Mesendoderm (in vitro differentiated cells): ENCODE measurements at regions not wholly inside any gene's neighbourhood (a gene's known extent, or its start where the extent isn't known, plus 50 kb on each side); places are given as distances from the start of the nearest gene placed in this dataset.
"Not testable (repeated sequence)": the region's sequence is repeated elsewhere in the genome, so short reads cannot be mapped to it uniquely, and the experiment has no call there.

Experiments used
- DNase-seq: peaks from one replicate; pipeline ENCODE4 v3.0.0; 2013
- H2AK5ac ChIP-seq: 2 replicates; pipeline ENCODE4 v1.6.1; 2013; ENCODE audit warnings: low read length, inconsistent platforms
- H2BK120ac ChIP-seq: 2 replicates; pipeline ENCODE4 v1.6.1; 2013; ENCODE audit warnings: low read depth, mild to moderate bottlenecking, low read length, moderate library complexity, mixed read lengths
- H2BK15ac ChIP-seq: replicated peaks from 2 replicates; pipeline ENCODE4 v1.6.1; 2013; ENCODE audit warnings: low read depth, mild to moderate bottlenecking, moderate library complexity
- H2BK5ac ChIP-seq: 2 replicates; pipeline ENCODE4 v1.6.1; 2013; ENCODE audit warnings: low read length, inconsistent platforms
- H3K18ac ChIP-seq: 2 replicates; pipeline ENCODE4 v1.6.1; 2013; ENCODE audit warnings: mild to moderate bottlenecking, low read length, mixed read lengths
- H3K23ac ChIP-seq: one replicate; pipeline ENCODE4 v1.6.1; 2013; ENCODE audit warnings: low read length
- H3K27ac ChIP-seq: 2 replicates; pipeline ENCODE4 v1.5.1; 2013; ENCODE audit warnings: low read depth, mild to moderate bottlenecking, inconsistent platforms, low read length, moderate library complexity
- H3K27me3 ChIP-seq: 2 replicates; pipeline ENCODE4 v1.6.1; 2013; ENCODE audit warnings: low read length, control low read depth, mild to moderate bottlenecking, inconsistent platforms; ENCODE audit not compliant: insufficient read depth, poor library complexity
- H3K36me3 ChIP-seq: 2 replicates; pipeline ENCODE4 v1.6.1; 2013; ENCODE audit warnings: low read length, inconsistent platforms; ENCODE audit not compliant: control insufficient read depth, insufficient read depth
- H3K4ac ChIP-seq: one replicate; pipeline ENCODE4 v1.6.1; 2013; ENCODE audit warnings: low read depth, mild to moderate bottlenecking, low read length, moderate library complexity
- H3K4me1 ChIP-seq: 2 replicates; pipeline ENCODE4 v1.6.1; 2013; ENCODE audit warnings: low read depth, low read length, inconsistent platforms; ENCODE audit not compliant: control insufficient read depth
- H3K4me2 ChIP-seq: 2 replicates; pipeline ENCODE4 v1.6.1; 2013; ENCODE audit warnings: low read length
- H3K4me3 ChIP-seq: 2 replicates; pipeline ENCODE4 v1.5.1; 2013; ENCODE audit warnings: mild to moderate bottlenecking, low read length
- H3K56ac ChIP-seq: one replicate; pipeline ENCODE4 v1.6.1; 2013; ENCODE audit warnings: low read length
- H3K79me1 ChIP-seq: 2 replicates; pipeline ENCODE4 v1.6.1; 2013; ENCODE audit warnings: low read length, inconsistent platforms
- H3K79me2 ChIP-seq: 2 replicates; pipeline ENCODE4 v1.6.1; 2013; ENCODE audit warnings: mild to moderate bottlenecking, low read length; ENCODE audit not compliant: control insufficient read depth, insufficient read depth
- H3K9ac ChIP-seq: 2 replicates; pipeline ENCODE4 v1.6.1; 2013; ENCODE audit warnings: low read length, inconsistent platforms
- H4K5ac ChIP-seq: one replicate; pipeline ENCODE4 v1.6.1; 2013; ENCODE audit warnings: low read length
- H4K8ac ChIP-seq: one replicate; pipeline ENCODE4 v1.6.1; 2013; ENCODE audit warnings: low read depth, mild to moderate bottlenecking, control low read depth, low read length, moderate library complexity
- WGBS: extraction: QIAGEN DNeasy Blood & Tissue Kit; methylation state at CpG from one replicate; pipeline ENCODE4 v1.1.7; 2013; ENCODE audit warnings: low lambda C conversion rate, missing lambda C conversion rate; ENCODE audit not compliant: insufficient coverage; ENCODE audit errors: extremely low coverage; 5-methylcytosine and 5-hydroxymethylcytosine counted together

- Histone ChIP-seq H3K79me2 (no peaks in the 10 kb centered on the region), H2BK120ac (no peak overlapping the region), H3K27ac (no peak overlapping the region), H2BK5ac (no peak overlapping the region), H3K18ac (no peak overlapping the region), H3K27me3 (no peaks in the 10 kb centered on the region), H3K56ac (no peak overlapping the region), H3K4me1 (no peaks in the 10 kb centered on the region), H3K23ac (no peak overlapping the region), H3K4me3 (no peak overlapping the region), H2AK5ac (no peak overlapping the region), H3K4me2 (no peak overlapping the region), H4K5ac (no peak overlapping the region), H3K36me3 (no peaks in the 10 kb centered on the region), H4K8ac (no peak overlapping the region), H3K9ac (no peak overlapping the region), H2BK15ac (no peak overlapping the region), H3K4ac (no peak overlapping the region), H3K79me1 (no peaks in the 10 kb centered on the region)
- DNase-seq, result no peak
- WGBS, result no CpG with 5 or more reads among the region's 5 CpGs
These were observed 384.8 kb downstream of the PRELID2 start for GRCh38 chr5:145450286-145450885.

- no peak overlapping the region for H3K18ac ChIP-seq
- H3K9ac ChIP-seq, result no peak overlapping the region
- H3K56ac ChIP-seq, result no peak overlapping the region
- H2BK15ac ChIP-seq, result no peak overlapping the region
- H3K27me3 ChIP-seq, result no peaks in the 10 kb centered on the region
- H4K5ac ChIP-seq, result no peak overlapping the region
- DNase-seq, result no peak
- no peak overlapping the region for H3K23ac ChIP-seq
- WGBS, result no CpG with 5 or more reads among the region's 4 CpGs
- H2AK5ac ChIP-seq, result no peak overlapping the region
- H2BK120ac ChIP-seq, result no peak overlapping the region
- no peaks in the 10 kb centered on the region for H3K79me1 ChIP-seq
- H4K8ac ChIP-seq, result no peak overlapping the region
- no peak overlapping the region for H3K4ac ChIP-seq
- no peak overlapping the region for H2BK5ac ChIP-seq
- H3K4me3 ChIP-seq, result no peak overlapping the region
- no peaks in the 10 kb centered on the region for H3K4me1 ChIP-seq
- H3K27ac ChIP-seq, result no peak overlapping the region
- no peaks in the 10 kb centered on the region for H3K79me2 ChIP-seq
- H3K4me2 ChIP-seq, result no peak overlapping the region
- no peaks in the 10 kb centered on the region for H3K36me3 ChIP-seq
These were observed 385.3 kb downstream of the PRELID2 start for GRCh38 chr5:145449794-145450193.

- not testable (repeated sequence) for H3K79me1 ChIP-seq, H3K27ac ChIP-seq, DNase-seq, H3K4me3 ChIP-seq, H2AK5ac ChIP-seq, H2BK120ac ChIP-seq, H3K4me1 ChIP-seq, H3K23ac ChIP-seq, H2BK15ac ChIP-seq, H3K18ac ChIP-seq, H4K8ac ChIP-seq, H3K9ac ChIP-seq, H3K4ac ChIP-seq, H3K4me2 ChIP-seq, H3K79me2 ChIP-seq, H3K36me3 ChIP-seq, H3K27me3 ChIP-seq, H2BK5ac ChIP-seq, H4K5ac ChIP-seq, H3K56ac ChIP-seq
- no CpG with 5 or more reads among the region's 3 CpGs for WGBS
These were observed 388.3 kb downstream of the PRELID2 start for GRCh38 chr5:145446875-145447274.

GRCh38 chr5:145446412-145446811 is 388.7 kb downstream of the PRELID2 start:
- H3K27me3 ChIP-seq, result no peaks in the 10 kb centered on the region
- DNase-seq, result no peak
- H3K9ac ChIP-seq, result no peak overlapping the region
- no CpG with 5 or more reads among the region's 5 CpGs for WGBS
- no peak overlapping the region for H3K4me2 ChIP-seq
- H3K56ac ChIP-seq, result no peak overlapping the region
- H3K4me3 ChIP-seq, result no peak overlapping the region
- H2BK120ac ChIP-seq, result no peak overlapping the region
- no peak overlapping the region for H4K8ac ChIP-seq
- H2BK15ac ChIP-seq, result no peak overlapping the region
- H3K18ac ChIP-seq, result no peak overlapping the region
- no peak overlapping the region for H3K23ac ChIP-seq
- no peak overlapping the region for H2BK5ac ChIP-seq
- H3K4me1 ChIP-seq, result no peaks in the 10 kb centered on the region
- H3K36me3 ChIP-seq, result no peaks in the 10 kb centered on the region
- no peaks in the 10 kb centered on the region for H3K79me2 ChIP-seq
- H3K27ac ChIP-seq, result no peak overlapping the region
- no peak overlapping the region for H4K5ac ChIP-seq
- no peak overlapping the region for H2AK5ac ChIP-seq
- no peaks in the 10 kb centered on the region for H3K79me1 ChIP-seq
- no peak overlapping the region for H3K4ac ChIP-seq

- Histone ChIP-seq H2AK5ac (no peak overlapping the region), H4K5ac (no peak overlapping the region), H3K9ac (no peak overlapping the region), H3K79me2 (no peaks in the 10 kb centered on the region), H2BK120ac (no peak overlapping the region), H3K18ac (no peak overlapping the region), H3K27ac (no peak overlapping the region), H3K27me3 (no peaks in the 10 kb centered on the region), H3K56ac (no peak overlapping the region), H3K79me1 (no peaks in the 10 kb centered on the region), H2BK15ac (no peak overlapping the region), H3K4me3 (no peak overlapping the region), H3K4me1 (no peaks in the 10 kb centered on the region), H4K8ac (no peak overlapping the region), H3K4ac (no peak overlapping the region), H3K36me3 (no peaks in the 10 kb centered on the region), H3K4me2 (no peak overlapping the region), H3K23ac (no peak overlapping the region), H2BK5ac (no peak overlapping the region)
- WGBS, result no CpG with 5 or more reads among the region's 2 CpGs
- DNase-seq, result no peak
These were observed 390.1 kb downstream of the PRELID2 start for GRCh38 chr5:145445027-145445426.

GRCh38 chr5:145443964-145444363 is 391.2 kb downstream of the PRELID2 start:
- Histone ChIP-seq H2BK120ac (no peak overlapping the region), H3K4me3 (no peak overlapping the region), H3K79me1 (no peaks in the 10 kb centered on the region), H3K36me3 (no peaks in the 10 kb centered on the region), H3K9ac (no peak overlapping the region), H2AK5ac (no peak overlapping the region), H3K56ac (no peak overlapping the region), H3K27ac (no peak overlapping the region), H3K18ac (no peak overlapping the region), H4K5ac (no peak overlapping the region), H3K4me1 (no peaks in the 10 kb centered on the region), H3K79me2 (no peaks in the 10 kb centered on the region), H3K4ac (no peak overlapping the region), H3K23ac (no peak overlapping the region), H2BK5ac (no peak overlapping the region), H4K8ac (no peak overlapping the region), H3K4me2 (no peak overlapping the region), H3K27me3 (no peaks in the 10 kb centered on the region), H2BK15ac (no peak overlapping the region)
- no CpG with 5 or more reads among the region's 4 CpGs for WGBS
- DNase-seq, result no peak
